CD14-positive monocyte (primary cell): ENCODE measurements at regions not wholly inside any gene's neighbourhood (a gene's known extent, or its start where the extent isn't known, plus 50 kb on each side); places are given as distances from the start of the nearest gene placed in this dataset.

Source experiments
- DNase-seq, 3 donors: peaks; one replicate each; pipeline ENCODE4 v3.0.0-alpha.2; 2011 to 2022
- H2AFZ ChIP-seq: 2 replicates; pipeline ENCODE4 v1.6.0; 2012; ENCODE audit warnings: mild to moderate bottlenecking, low read depth, low read length, inconsistent platforms; ENCODE audit not compliant: insufficient read depth, poor library complexity, severe bottlenecking
- H3K27ac ChIP-seq, 2 donors: 1 replicate in 1 of 2; 2 replicates in 1 of 2; pipeline ENCODE4 v1.5.1; 2012 to 2013; ENCODE audit warnings: low read length in 2 of 2, control low read depth in 1 of 2, inconsistent platforms in 1 of 2, low read depth in 1 of 2, mild to moderate bottlenecking in 1 of 2
- H3K27me3 ChIP-seq, 2 donors: one replicate each; pipeline versions ENCODE4 v1.6.0 to v1.6.1; 2011 to 2013; ENCODE audit warnings: low read length in 2 of 2; ENCODE audit not compliant: control insufficient read depth in 2 of 2, insufficient read depth in 2 of 2
- H3K36me3 ChIP-seq, 2 donors: replicated peaks in 1 of 2; 1 replicate in 1 of 2; 2 replicates in 1 of 2; pipeline versions ENCODE4 v1.5.1 to v1.6.1; 2012 to 2013; ENCODE audit warnings: low read length in 2 of 2, control low read depth in 1 of 2, inconsistent platforms in 1 of 2, mild to moderate bottlenecking in 1 of 2; ENCODE audit not compliant: insufficient read depth in 2 of 2, control insufficient read depth in 1 of 2
- H3K4me1 ChIP-seq, 2 donors: 1 replicate in 1 of 2; 2 replicates in 1 of 2; pipeline versions ENCODE4 v1.5.1 to v1.6.1; 2012 to 2013; ENCODE audit warnings: low read length in 2 of 2, control low read depth in 1 of 2, inconsistent platforms in 1 of 2, mild to moderate bottlenecking in 1 of 2, moderate library complexity in 1 of 2; ENCODE audit not compliant: insufficient read depth in 2 of 2, control insufficient read depth in 1 of 2
- H3K4me2 ChIP-seq: replicated peaks from 2 replicates; pipeline ENCODE3; 2012; ENCODE audit warnings: low read length, moderate library complexity, mild to moderate bottlenecking; ENCODE audit not compliant: poor library complexity, severe bottlenecking; ENCODE audit errors: extremely low read depth
- H3K4me3 ChIP-seq, 3 experiments: fragments of 200-600 bp in 1 of 3; sonication (generic) in 1 of 3; replicated peaks in 1 of 3; 1 replicate in 2 of 3; 2 replicates in 1 of 3; pipeline ENCODE4 v1.5.1; 2011 to 2013; ENCODE audit warnings: low read length in 3 of 3, mild to moderate bottlenecking in 3 of 3, control low read depth in 2 of 3, low read depth in 2 of 3, inconsistent platforms in 1 of 3, moderate library complexity in 1 of 3
- H3K79me2 ChIP-seq: 2 replicates; pipeline ENCODE4 v1.6.0; 2012; ENCODE audit warnings: mild to moderate bottlenecking, control low read depth, inconsistent platforms, low read length, moderate library complexity; ENCODE audit not compliant: insufficient read depth
- H3K9ac ChIP-seq: 2 replicates; pipeline ENCODE4 v1.6.0; 2017; ENCODE audit warnings: low read length, mild to moderate bottlenecking; ENCODE audit not compliant: insufficient read depth, poor library complexity, severe bottlenecking
- H3K9me3 ChIP-seq, 2 donors: replicated peaks in 1 of 2; 1 replicate in 1 of 2; 2 replicates in 1 of 2; pipeline versions ENCODE4 v1.5.1 to v1.6.1; 2012 to 2013; ENCODE audit warnings: low read length in 2 of 2, control low read depth in 1 of 2; ENCODE audit not compliant: control insufficient read depth in 1 of 2, insufficient read depth in 1 of 2
- H4K20me1 ChIP-seq: 2 replicates; pipeline ENCODE4 v1.6.0; 2012; ENCODE audit warnings: mild to moderate bottlenecking, low read length, control low read depth, moderate library complexity; ENCODE audit not compliant: insufficient read depth
- H3K27ac Mint-ChIP-seq, 7 donors: one replicate each; pipeline ENCODE4 v1.8.0; 2020; ENCODE audit warnings: mild to moderate bottlenecking in 7 of 7, mixed read lengths in 7 of 7, moderate library complexity in 6 of 7, inconsistent platforms in 2 of 7
- H3K27me3 Mint-ChIP-seq, 3 donors: one replicate each; pipeline ENCODE4 v1.8.0; 2021 to 2022; ENCODE audit warnings: low read depth in 3 of 3, mild to moderate bottlenecking in 3 of 3, mixed read lengths in 3 of 3, moderate library complexity in 3 of 3, inconsistent platforms in 1 of 3
- H3K36me3 Mint-ChIP-seq, 2 donors: one replicate each; pipeline ENCODE4 v1.8.0; 2020; ENCODE audit warnings: mixed read lengths in 2 of 2, inconsistent platforms in 1 of 2, mild to moderate bottlenecking in 1 of 2
- H3K4me1 Mint-ChIP-seq: one replicate; pipeline ENCODE4 v1.8.0; 2020; ENCODE audit warnings: mild to moderate bottlenecking, mixed read lengths
- H3K4me3 Mint-ChIP-seq, 2 donors: one replicate each; pipeline ENCODE4 v1.8.0; 2020; ENCODE audit warnings: mild to moderate bottlenecking in 2 of 2, mixed read lengths in 2 of 2, moderate library complexity in 1 of 2
- H3K9me3 Mint-ChIP-seq, 7 donors: one replicate each; pipeline ENCODE4 v1.8.0; 2020 to 2022; ENCODE audit warnings: mixed read lengths in 7 of 7, mild to moderate bottlenecking in 6 of 7, moderate library complexity in 6 of 7, inconsistent platforms in 2 of 7
- WGBS: methylation state at CpG from one replicate; pipeline ENCODE4 v1.1.5; 2013; ENCODE audit warnings: missing lambda C conversion rate; ENCODE audit not compliant: insufficient coverage; 5-methylcytosine and 5-hydroxymethylcytosine counted together
- intact Hi-C, 2 donors: fragments of 100-400 bp; cut with micrococcal nuclease; formaldehyde crosslinking; loops; one replicate each; pipeline versions ENCODE4 v1.15.0 to v1.15.1; 2023
- TF ChIP-seq, protein P1 (sequence below): fragments of 200-600 bp; IDR thresholded peaks from one replicate; pipeline ENCODE4 v1.8.0; 2022; ENCODE audit warnings: antibody characterized with exemption, mild to moderate bottlenecking

DNA sequence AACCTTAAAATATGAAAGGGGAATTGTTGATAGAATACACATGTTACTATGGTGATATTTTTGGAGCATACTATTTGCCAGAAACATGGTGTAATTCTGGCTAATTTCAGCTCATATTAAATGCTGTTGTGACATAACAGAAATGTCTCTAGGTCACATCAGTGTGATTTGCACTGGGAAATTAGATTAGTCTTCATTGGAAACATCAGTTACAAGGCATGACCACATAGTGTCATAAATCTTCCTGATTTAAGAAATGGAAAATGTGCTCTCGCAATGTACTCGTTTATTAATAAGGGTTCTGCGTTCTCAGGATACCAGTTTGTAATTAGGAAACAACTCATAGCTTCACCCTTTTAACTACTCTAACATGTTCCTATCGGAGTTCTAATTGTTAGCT, 72.9 kb upstream of the GYPA start:
- no peak overlapping the region for H3K4me2 ChIP-seq
- Mint-ChIP-seq H3K36me3 (no peaks in the 10 kb centered on the region), H3K27ac (no peak overlapping the region), H3K9me3 (peaks cover 0 to 12% (median 6%) of the 10 kb centered on the region in 7 donors), H3K4me3 (no peak overlapping the region), H3K27me3 (no peaks in the 10 kb centered on the region), H3K4me1 (no peaks in the 10 kb centered on the region)
- H4K20me1 ChIP-seq = no peaks in the 10 kb centered on the region
- H3K9ac ChIP-seq = no peak overlapping the region
- H3K79me2 ChIP-seq = no peaks in the 10 kb centered on the region
- intact Hi-C loops = no loop called here
- H3K27me3 ChIP-seq = no peaks in the 10 kb centered on the region
- no peaks in the 10 kb centered on the region for H3K4me1 ChIP-seq
- peaks cover 0 to 6% of the 10 kb centered on the region in 2 donors for H3K9me3 ChIP-seq
- no peak overlapping the region for H2AFZ ChIP-seq
- TF ChIP-seq, protein P1, sequence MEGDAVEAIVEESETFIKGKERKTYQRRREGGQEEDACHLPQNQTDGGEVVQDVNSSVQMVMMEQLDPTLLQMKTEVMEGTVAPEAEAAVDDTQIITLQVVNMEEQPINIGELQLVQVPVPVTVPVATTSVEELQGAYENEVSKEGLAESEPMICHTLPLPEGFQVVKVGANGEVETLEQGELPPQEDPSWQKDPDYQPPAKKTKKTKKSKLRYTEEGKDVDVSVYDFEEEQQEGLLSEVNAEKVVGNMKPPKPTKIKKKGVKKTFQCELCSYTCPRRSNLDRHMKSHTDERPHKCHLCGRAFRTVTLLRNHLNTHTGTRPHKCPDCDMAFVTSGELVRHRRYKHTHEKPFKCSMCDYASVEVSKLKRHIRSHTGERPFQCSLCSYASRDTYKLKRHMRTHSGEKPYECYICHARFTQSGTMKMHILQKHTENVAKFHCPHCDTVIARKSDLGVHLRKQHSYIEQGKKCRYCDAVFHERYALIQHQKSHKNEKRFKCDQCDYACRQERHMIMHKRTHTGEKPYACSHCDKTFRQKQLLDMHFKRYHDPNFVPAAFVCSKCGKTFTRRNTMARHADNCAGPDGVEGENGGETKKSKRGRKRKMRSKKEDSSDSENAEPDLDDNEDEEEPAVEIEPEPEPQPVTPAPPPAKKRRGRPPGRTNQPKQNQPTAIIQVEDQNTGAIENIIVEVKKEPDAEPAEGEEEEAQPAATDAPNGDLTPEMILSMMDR = no peak
- no CpG with 5 or more reads among the region's 4 CpGs for WGBS
- DNase-seq = no peak
- no peak overlapping the region for H3K4me3 ChIP-seq
- no peak overlapping the region for H3K27ac ChIP-seq
- H3K36me3 ChIP-seq = no peaks in the 10 kb centered on the region

DNA sequence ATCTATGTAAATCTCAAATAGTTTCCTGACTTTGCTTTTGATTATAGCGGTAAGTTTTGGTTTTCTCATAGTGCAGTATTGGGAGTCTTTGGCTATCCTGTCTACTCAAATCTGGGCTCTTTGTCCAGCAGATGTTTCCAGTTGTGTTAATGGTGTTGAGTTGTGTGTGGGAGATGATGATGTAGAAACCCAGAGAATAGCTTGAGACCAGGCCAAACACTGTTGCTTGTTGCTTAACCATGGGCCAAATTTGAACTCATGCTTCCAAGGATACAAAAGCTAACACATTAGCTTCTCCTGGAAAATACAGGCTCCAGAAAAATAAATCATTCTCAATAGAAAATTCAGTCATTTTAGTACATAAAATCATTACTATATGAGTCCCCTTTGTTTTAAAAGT, 82.6 kb upstream of the GYPA start:
- Histone ChIP-seq H3K36me3 (no peaks in the 10 kb centered on the region), H3K27ac (no peak overlapping the region), H3K79me2 (no peaks in the 10 kb centered on the region), H3K9ac (no peak overlapping the region), H4K20me1 (no peaks in the 10 kb centered on the region), H3K4me2 (no peak overlapping the region), H3K4me3 (no peak overlapping the region), H3K4me1 (no peaks in the 10 kb centered on the region), H3K9me3 (no peaks in the 10 kb centered on the region), H2AFZ (no peak overlapping the region), H3K27me3 (no peaks in the 10 kb centered on the region)
- H3K9me3 Mint-ChIP-seq = peaks cover 0 to 9% (median 5%) of the 10 kb centered on the region in 7 donors
- no peak overlapping the region for H3K27ac Mint-ChIP-seq
- no peak overlapping the region for H3K4me3 Mint-ChIP-seq
- no peaks in the 10 kb centered on the region for H3K4me1 Mint-ChIP-seq
- intact Hi-C loops = no loop called here
- no CpG with 5 or more reads among the region's 1 CpG for WGBS
- no peaks in the 10 kb centered on the region for H3K36me3 Mint-ChIP-seq
- DNase-seq = no peak
- TF ChIP-seq, protein P1 = no peak
- peaks cover 0 to 3% (median 0%) of the 10 kb centered on the region in 3 donors for H3K27me3 Mint-ChIP-seq
